Adrenal gland (tissue), 5 donors: ENCODE measurements at regions not wholly inside any gene's neighbourhood (a gene's known extent, or its start where the extent isn't known, plus 50 kb on each side); places are given as distances from the start of the nearest gene placed in this dataset.

Experiments
- CTCF ChIP-seq, 6 experiments: fragments of 450-650 bp in 4 of 6; fragments of 200-600 bp in 2 of 6; sonication (generic) in 1 of 6; IDR thresholded peaks; 1 replicate in 5 of 6; 2 replicates in 1 of 6; pipeline versions ENCODE4 v1.5.1 to v1.8.0; 2016 to 2021; ENCODE audit warnings: antibody characterized with exemption in 6 of 6, mild to moderate bottlenecking in 2 of 6, moderate library complexity in 1 of 6
- POLR2A ChIP-seq, 2 donors: fragments of 450-650 bp; IDR thresholded peaks; one replicate each; pipeline ENCODE4 v1.6.1; 2017; ENCODE audit warnings: antibody characterized with exemption in 2 of 2, mild to moderate bottlenecking in 2 of 2, moderate library complexity in 1 of 2
- donor health status: DM: no; HTN: no; CAD: no.

GRCh38 chr5:82735160-82735789, 341.9 kb downstream of the TMEM167A start:
- TF ChIP-seq CTCF (IDR thresholded peaks at IDR 0.05), result no peak
- no peak for TF ChIP-seq POLR2A (IDR thresholded peaks at IDR 0.05)
